IPS-11a (cell line): ENCODE measurements at regions not wholly inside any gene's neighbourhood (a gene's known extent, or its start where the extent isn't known, plus 50 kb on each side); places are given as distances from the start of the nearest gene placed in this dataset.

ENCODE experiments used
- H3K4me3 ChIP-seq: one replicate; pipeline ENCODE4 v1.5.1; 2013; ENCODE audit warnings: low read depth, low read length, control low read depth

DNA sequence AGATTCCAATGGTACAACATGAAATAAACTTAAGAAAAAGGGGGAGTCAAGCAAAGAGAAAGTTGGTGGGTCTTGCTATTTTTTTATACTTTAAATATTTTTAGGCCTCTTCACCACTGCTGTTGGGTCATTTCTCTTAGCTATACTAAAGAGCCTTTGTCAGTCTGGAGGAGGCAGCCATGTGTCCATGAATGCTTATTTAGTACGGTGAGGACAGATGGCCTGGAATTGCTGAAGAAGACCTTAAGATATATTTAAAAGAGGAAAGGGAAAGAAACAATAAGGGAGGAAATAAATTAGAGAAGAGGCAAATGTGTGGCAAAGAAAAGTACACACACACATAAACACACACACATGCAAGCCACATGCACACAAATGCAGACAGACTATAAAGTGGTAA, 560.5 kb upstream of the MEF2C start:
- H3K4me3 ChIP-seq, result no peak overlapping the region

DNA sequence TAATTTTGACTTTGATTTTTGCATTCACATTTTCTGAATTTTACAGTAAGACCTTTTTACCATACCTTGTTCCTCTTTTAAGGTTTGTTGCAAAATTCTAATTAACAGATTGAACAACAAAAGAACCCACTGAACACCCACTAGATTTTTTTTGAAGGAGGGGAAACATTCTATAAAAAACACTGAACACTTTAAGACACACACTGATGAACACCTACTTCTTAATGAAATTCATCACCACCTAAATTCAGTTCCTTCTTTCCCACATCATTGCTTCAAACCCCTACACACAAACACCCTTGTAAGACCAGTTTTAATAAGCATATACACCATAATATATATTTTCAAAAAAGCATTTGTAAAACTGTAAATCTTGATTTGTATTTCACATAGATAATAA, 559.0 kb upstream of the MEF2C start:
- no peak overlapping the region for H3K4me3 ChIP-seq

DNA sequence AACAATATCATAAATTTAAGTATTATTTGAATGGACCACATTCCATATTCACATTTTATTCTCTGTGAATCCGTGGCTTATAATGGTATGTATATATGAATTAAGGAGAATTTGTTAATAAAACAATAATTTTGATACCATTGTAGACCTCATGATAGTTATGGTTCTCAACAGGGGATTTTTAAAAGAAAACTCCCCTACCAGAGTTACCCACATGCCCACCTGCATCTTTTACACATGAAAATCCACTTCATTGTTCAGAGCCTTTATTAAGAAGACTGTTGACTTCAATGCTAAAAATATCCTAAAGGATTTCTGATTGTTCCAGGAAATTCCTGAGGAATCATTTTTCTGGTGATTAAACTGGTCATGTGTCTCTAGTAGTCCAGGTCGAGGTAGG, 557.7 kb upstream of the MEF2C start:
- no peak overlapping the region for H3K4me3 ChIP-seq

DNA sequence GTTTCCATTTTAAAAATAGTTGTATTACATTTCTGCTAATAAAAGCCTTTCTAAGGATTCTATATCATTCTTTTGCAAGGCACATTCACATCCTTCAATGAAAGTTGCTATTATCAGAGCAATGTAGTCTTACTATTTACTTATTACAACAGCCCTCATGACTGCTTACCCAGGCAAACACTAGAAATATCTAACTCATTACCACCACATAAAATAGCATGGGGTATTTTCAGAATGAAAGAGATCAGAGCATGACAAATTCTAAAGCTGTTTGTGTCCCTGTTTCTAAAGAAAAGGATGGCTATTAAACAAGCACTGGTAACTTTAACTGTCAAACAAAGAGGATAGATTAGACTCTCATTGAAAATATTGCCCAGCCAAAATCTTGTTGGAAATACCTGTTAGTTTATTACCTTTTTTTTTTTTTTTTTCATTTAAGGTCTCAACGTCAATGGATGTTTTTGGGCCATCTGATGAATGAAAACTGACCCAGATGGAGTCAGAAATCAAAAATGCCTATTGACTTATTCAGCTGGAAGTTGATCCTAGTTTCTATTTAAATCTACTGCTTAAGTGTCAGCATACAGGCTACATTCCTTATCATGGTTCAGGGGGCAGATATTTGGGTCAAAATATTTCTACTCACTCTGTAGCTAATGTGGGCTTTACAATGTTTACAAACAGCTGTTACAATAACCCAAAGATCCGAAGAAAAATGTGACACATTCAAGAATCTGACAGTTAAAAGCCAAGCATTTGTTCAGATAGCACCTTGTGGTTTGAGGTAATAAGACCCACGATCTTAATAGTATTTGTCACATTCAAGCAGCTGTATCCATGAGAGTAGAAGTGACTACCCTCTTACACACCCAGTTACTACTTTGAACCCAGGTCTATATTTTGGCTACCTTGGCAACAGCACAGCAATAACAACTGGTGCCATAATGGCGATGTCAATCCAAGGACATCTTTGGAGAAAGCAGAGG, 554.8 kb upstream of the MEF2C start:
- H3K4me3 ChIP-seq, result no peak overlapping the region

DNA sequence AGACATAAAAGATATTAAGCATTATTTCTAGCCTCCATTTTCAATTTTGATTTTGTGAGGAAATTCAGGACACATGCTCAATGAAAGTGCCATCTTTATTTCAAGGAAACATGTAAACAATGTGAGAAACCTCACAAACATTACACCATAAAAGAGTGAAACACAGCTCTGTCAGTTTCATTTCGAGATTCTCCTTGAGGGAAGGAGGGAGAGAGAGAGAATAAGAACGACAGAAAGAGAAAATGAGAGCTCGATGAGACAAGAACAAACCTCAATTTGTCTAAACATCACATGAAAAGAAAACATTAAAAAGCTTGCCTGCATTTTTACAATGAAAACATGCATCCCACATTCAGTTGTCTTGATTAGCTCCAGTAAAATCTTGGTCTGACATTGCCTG, 553.5 kb upstream of the MEF2C start:
- no peak overlapping the region for H3K4me3 ChIP-seq

DNA sequence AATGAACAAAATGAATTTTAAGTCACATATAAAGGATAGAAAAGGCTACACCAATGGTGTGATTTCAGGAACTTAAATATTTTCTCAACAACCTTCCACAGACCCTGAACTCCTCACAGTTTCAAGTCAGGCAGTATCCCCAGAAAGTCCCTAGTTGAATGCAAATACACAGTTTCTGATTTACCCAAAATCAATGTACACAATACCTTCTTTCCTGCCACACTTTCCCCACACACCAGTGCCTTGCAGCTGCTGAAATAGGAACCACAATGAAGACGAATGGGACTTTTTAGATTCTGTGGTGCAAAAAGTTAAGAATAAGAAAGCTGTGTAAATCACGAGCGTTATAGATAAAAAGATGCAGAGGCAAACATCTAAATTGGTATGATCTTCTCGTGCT, 552.4 kb upstream of the MEF2C start:
- H3K4me3 ChIP-seq, result no peak overlapping the region

DNA sequence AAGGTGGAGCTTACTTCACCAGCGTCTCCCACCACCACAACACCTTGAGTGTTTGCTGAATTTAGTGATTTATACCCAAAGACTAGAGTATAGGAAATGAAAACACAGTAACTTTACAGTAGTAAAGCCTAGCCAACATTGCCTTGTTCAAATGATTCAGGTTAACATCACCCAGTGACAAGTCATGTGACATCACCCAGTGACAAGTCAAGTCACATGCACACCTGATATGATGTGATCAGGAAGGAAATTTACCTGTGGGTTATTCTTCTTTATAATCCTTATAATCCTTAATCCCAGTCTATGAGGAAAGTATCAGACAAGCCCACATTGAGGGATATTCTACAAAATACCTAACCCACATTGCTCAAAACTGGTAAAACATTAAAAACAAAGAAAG, 545.6 kb upstream of the MEF2C start:
- no peak overlapping the region for H3K4me3 ChIP-seq

DNA sequence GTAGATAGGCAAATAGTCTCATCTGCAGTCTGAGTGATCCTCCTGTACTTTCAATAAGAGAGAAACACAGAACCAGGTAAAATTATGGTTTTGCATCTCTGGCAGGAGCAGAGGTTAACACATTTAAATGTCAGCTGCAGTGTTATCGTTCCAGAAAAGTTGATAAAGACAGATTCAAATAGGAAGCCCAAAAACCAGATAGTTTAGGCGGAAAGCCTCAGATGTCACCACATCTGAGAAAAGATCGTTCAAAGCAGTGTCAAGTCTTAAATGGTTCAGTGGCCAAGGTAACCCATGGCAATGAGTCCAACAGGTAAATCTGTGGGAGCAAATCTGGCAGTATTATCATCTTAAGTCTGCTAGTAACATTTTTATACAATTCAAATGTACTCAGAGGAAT, 542.1 kb upstream of the MEF2C start:
- no peak overlapping the region for H3K4me3 ChIP-seq

DNA sequence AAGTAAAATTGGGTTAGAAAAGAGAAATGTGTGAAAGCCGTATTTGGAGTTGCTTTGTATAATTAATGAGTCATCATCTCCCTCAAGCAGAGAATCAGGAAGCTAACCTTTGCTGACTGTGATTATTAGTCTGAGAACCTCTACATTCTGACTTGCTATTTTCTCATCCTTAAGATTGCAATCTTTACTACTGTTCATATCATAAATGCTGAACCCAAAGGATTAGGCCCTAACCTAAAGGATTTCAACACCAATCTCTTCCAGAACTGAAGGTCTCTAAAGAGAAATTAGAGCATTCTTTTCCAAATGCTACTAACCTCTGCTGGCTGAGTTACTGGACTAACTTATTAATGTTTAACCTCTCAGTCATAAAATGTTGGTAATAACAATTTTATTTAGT, 538.1 kb upstream of the MEF2C start:
- H3K4me3 ChIP-seq, result no peak overlapping the region

DNA sequence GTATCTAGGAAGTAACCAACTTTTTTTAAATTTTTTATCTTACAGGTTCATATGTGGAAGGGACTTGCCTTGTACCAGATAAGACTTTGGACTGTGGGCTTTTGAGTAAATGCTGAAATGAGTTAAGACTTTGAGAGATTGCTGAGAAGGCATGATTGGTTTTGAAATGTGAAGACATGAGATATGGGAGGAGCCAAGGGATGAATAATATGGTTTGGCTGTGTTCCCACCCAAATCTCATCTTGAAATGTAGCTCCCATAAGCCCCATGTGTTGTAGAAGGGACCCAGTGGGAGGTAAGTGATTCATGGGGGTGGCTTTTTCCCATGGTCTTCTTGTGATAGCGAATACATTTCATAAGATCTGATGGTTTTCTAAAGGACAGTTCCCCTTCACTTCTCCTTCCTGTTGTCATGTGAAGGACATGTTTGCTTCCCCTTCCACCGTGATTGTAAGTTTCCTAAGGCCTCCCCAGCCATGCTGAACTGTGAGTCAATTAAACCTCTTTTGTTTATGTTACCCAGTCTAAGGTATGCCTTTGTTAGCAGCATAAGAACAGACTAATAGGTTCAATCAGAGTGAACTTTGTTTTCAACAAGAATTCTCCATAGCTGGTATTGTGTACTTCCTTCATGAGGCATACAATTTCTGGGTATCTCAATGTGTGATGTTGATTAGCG, 535.6 kb upstream of the MEF2C start:
- no peak overlapping the region for H3K4me3 ChIP-seq

DNA sequence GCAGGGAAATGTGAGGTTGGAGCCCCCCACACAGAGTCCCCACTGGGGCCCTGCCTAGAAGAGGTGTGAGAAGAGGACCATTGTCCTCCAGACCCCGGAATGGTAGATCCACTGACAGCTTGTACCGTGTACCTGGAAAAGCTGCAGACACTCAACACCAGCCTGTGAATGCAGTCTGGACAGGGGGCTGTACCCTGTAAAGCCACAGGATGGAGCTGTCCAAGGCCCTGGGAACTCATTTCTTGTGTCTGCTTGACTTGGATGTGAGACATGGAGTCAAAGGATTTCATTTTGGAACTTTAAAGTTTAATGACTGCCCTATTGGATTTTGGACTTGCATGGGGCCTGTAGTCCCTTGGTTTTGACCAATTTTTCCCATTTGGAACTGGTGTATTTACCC, 535.0 kb upstream of the MEF2C start:
- H3K4me3 ChIP-seq, result no peak overlapping the region

DNA sequence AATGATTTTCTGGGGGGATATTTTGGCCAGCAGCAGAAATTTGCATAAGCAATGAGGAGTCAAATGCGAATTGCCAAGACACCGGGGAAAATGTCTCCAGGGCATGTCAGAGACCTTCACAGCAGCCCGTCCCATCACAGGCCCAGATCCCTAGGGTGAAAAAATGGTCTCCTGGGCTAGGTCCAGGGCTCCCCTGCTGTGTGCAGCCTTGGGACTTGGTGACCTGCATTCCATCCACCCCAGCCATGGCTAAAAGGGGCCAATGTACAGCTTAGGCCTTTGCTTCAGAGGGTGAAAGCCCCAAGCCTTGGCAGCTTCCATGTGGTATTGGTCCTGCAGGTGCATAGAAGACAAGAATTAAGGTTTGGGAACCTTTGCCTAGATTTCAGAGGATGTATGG, 534.5 kb upstream of the MEF2C start:
- H3K4me3 ChIP-seq, result no peak overlapping the region

DNA sequence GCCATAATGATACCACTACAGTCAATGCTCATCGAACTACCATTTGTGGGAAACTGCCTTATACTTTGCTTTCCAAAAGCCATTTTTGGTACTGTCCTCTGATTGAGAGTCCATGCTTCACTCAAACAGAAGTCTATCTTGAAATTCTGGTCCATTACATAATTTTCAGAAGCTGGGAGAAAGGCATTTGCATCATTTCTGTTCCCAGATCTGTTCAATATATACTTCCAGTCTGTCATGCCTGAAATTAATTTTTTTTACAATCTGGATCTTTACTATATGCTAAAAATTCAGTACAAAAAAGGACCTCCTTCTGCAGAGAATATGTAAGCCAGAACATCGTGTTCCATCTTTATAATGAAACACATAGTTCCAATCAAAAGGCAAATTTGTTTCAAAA, 528.9 kb upstream of the MEF2C start:
- no peak overlapping the region for H3K4me3 ChIP-seq

DNA sequence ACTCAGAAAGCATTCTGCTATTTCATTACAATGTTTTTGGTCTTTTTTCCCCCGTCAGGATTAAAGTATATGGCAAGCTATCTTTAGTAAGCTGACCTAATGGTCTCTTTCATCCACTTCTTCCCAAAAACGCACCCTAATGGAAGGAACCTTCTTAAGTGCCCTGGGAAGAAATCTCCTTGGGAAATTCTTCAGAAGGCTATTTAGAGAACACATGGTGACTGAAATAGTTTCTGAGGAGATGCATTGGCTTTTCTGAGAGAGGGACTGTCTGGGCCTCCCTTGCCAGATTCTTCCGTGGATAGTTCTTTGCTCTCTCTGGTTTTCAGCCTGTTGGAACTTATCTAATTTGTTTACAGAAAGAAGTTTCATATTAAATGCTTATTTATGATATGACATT, 524.1 kb upstream of the MEF2C start:
- H3K4me3 ChIP-seq, result no peak overlapping the region

DNA sequence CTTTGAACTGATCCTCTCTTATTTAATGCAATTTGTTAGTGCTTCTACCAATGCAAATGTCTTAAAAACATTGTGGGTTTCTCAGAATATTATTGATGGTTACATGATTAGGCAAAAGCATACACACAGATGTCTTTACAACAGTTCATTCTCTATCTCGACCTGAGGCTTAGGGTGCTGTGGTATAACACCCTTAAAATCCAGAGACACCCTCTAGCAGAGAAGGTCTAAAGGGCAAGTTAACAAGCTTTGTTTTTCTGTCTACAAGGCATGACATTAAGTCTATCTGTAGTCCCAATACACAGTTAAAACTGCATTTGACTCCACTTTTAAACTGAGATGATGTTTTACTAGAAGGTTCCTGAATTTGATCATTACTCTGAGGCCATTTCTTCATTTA, 518.7 kb upstream of the MEF2C start:
- no peak overlapping the region for H3K4me3 ChIP-seq

DNA sequence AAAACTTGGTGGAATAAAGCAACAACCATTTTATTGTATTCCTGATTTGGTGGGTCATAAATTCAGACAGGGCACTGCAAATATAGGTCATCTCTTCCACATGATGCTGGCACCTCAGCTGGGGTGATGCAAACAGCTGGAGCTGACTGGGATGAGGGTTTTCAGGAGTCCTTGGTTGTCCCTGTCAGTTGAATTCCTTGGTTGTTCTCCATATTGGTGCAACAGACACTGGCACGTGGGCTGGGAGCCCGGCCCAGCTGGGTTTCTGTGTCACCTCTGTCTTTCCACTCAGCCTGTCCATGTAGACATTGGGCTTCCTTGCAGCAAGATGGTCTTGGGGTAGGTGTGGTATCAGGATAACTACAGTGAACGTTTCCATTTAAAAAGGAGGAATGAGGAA, 518.0 kb upstream of the MEF2C start:
- no peak overlapping the region for H3K4me3 ChIP-seq

DNA sequence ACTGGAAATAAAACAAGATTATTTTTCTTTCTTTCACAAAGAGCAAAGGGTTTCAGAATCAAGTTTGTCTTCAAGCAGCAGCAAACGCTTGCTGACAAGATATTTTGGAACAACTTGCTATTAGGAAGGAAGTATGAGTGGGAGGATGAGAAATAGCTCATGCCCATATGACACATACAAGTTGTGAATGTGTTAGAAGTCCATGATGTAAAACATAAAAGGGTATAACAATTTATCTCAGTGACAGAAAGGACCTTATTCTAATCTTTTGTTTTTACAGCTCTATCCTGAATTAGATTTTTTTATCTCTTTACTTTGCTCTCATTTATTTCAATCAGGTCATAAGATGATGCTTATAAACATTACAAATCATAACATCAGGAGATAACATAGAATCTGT, 516.6 kb upstream of the MEF2C start:
- no peak overlapping the region for H3K4me3 ChIP-seq

DNA sequence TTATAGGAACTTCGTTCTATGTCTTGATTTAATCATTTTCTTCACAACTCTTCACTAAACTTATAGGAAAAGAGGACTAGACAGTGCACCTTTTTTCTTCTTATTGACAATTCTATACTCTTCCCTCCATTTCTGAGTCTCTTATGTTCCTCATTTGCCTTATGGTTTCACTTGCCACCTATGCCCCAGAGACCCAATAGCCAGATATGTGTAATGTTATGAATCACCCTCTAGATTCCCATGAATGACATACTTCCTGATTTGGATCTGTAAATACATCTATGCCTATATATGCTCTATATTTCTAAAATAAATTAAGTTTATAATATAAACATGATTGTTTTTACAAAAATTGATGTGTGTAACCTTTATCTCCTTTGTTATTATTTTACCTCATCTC, 514.1 kb upstream of the MEF2C start:
- H3K4me3 ChIP-seq, result no peak overlapping the region

DNA sequence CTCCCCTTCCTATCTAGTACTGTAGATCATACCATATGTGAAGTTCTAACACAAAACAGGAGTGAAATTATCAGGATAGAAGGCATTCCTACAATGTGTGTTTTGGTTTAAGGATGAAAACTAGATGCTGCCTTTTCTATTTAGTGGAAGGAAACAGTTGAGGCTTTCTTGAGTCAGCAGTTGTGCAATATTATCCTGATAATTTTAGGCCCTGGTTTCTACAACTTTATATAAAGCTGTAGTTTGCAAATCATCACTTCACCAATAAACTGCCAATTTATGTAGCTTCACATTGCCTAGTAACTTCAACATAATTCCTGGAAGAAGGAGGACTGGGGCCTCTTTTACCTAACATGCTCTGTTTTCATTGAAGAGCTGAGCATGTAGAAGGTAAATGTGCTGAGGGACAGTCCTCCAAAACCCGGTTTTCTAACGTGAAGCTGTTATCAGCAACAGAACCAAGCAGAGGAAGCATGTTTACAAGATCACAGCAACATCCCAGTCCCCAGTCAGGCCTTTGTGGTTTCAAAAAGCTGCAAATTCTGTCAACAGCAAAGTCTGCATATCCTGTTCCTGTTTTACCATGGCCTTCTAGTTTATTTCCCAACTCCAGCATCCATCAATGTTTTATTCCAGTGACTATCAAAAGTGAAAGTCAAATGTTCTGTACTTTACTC, 513.4 kb upstream of the MEF2C start:
- no peak overlapping the region for H3K4me3 ChIP-seq

DNA sequence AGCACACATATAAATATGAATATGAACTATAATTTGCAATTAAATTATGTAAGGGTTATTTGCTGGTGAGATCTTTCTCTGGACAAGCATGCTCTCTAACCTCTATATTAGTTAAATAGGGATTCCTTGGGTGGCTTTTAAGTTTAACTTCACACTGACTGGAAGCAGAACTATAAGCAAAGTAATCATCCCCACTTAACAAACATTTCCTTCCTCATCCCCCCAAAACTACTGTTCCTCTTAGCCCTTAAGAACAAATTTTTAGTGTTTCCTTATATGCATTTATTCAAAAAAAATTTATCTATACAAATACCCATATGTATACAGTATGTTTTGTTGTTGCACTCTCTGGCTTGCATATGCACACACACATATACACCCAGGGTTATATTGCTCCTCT, 512.1 kb upstream of the MEF2C start:
- H3K4me3 ChIP-seq, result no peak overlapping the region

DNA sequence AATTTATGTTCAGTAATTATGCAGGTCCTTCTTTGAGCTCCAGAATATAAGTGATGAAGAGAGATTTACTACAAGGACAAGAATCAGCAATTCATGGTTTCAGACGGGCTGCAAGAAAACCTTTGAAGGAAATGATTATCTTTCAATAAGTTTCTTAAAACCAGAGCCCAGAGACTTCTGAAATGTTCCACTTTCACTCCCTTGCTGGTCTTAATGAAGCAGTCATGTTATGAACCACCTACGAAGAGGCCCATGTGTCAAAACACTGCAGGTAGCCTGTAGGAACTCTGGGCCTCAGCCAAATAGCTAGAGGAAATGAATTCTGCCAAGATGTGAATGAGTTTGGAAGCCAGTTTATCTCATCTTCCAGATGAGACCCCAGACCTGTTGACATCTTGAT, 505.9 kb upstream of the MEF2C start:
- H3K4me3 ChIP-seq, result no peak overlapping the region

DNA sequence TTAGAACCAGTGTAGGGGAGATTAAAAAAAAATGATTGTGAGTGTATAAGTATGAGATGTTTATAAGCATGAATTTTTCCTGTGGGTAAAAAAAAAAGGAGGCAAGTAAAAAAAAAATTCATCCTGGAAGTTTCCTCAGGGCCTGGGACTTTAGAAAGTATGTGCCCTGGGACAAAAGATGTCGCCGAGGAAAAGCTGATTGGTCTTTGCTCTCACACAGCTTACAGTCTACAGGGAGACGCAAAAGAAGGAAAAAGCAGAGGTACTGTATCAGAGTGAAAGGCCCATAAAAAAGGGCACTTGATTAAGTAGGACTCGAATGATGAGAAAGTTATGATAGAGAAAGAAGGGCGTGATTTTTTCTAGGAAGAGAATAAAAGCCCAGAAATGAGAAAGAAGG, 501.4 kb upstream of the MEF2C start:
- no peak overlapping the region for H3K4me3 ChIP-seq
